GM23338 (cell line): ENCODE measurements at regions not wholly inside any gene's neighbourhood (a gene's known extent, or its start where the extent isn't known, plus 50 kb on each side); places are given as distances from the start of the nearest gene placed in this dataset.
"Not testable (repeated sequence)": the region's sequence is repeated elsewhere in the genome, so short reads cannot be mapped to it uniquely, and the experiment has no call there.

Experiments
- ATAC-seq: fragments of 200-7000 bp; cut with Tn5 transposase; 3 replicates; pipeline ENCODE4 v1.9.1; 2020
- DNase-seq: peaks from one replicate; pipeline ENCODE4 v3.0.0-alpha.2; 2015; ENCODE audit warnings: low spot score
- H2AFZ ChIP-seq: fragments of 200-600 bp; sonication (generic); 2 replicates; pipeline ENCODE4 v1.8.0; 2016; ENCODE audit warnings: antibody characterized with exemption, mild to moderate bottlenecking, moderate library complexity
- H3F3A ChIP-seq: fragments of 200-600 bp; sonication (generic); replicated peaks from 2 replicates; pipeline ENCODE4 v1.8.0; 2017; ENCODE audit warnings: antibody characterized with exemption, mixed run types, low read depth
- H3K27ac ChIP-seq: fragments of 200-600 bp; sonication (generic); 2 replicates; pipeline ENCODE4 v1.6.1; 2016; ENCODE audit warnings: low read depth
- H3K27me3 ChIP-seq: fragments of 200-600 bp; sonication (generic); 2 replicates; pipeline ENCODE4 v1.8.0; 2016; ENCODE audit warnings: mild to moderate bottlenecking, mixed run types, moderate library complexity; ENCODE audit not compliant: insufficient read depth
- H3K36me3 ChIP-seq: fragments of 200-600 bp; sonication (generic); 2 replicates; pipeline ENCODE4 v1.8.0; 2016; ENCODE audit warnings: mild to moderate bottlenecking; ENCODE audit not compliant: insufficient read depth
- H3K4me1 ChIP-seq: fragments of 200-600 bp; sonication (generic); 2 replicates; pipeline ENCODE4 v1.8.0; 2016; ENCODE audit warnings: mild to moderate bottlenecking, moderate library complexity; ENCODE audit not compliant: insufficient read depth
- H3K4me2 ChIP-seq: fragments of 200-600 bp; sonication (generic); 2 replicates; pipeline ENCODE4 v1.7.1; 2017; ENCODE audit warnings: mixed run types
- H3K4me3 ChIP-seq: fragments of 200-600 bp; sonication (generic); 2 replicates; pipeline ENCODE4 v1.6.1; 2016; ENCODE audit warnings: mixed run types
- H3K79me2 ChIP-seq: fragments of 200-600 bp; sonication (generic); replicated peaks from 2 replicates; pipeline ENCODE4 v1.8.0; 2017; ENCODE audit warnings: mild to moderate bottlenecking; ENCODE audit not compliant: insufficient read depth
- H3K9me2 ChIP-seq: fragments of 200-600 bp; sonication (generic); 2 replicates; pipeline ENCODE4 v1.8.0; 2017; ENCODE audit not compliant: insufficient read depth
- H4K20me1 ChIP-seq: fragments of 200-600 bp; sonication (generic); replicated peaks from 2 replicates; pipeline ENCODE4 v1.8.0; 2017; ENCODE audit warnings: mild to moderate bottlenecking; ENCODE audit not compliant: insufficient read depth
- H3K27ac Mint-ChIP-seq: 2 replicates; pipeline ENCODE4 v1.8.0; 2020; ENCODE audit warnings: inconsistent platforms, mild to moderate bottlenecking, moderate library complexity, mixed read lengths
- H3K27me3 Mint-ChIP-seq: 3 replicates; pipeline ENCODE4 v1.8.0; 2022; ENCODE audit warnings: low read depth, mild to moderate bottlenecking, moderate library complexity, mixed read lengths, inconsistent platforms; ENCODE audit not compliant: insufficient read depth, poor library complexity
- H3K36me3 Mint-ChIP-seq: 3 replicates; pipeline ENCODE4 v1.8.0; 2021; ENCODE audit warnings: low read depth, mild to moderate bottlenecking, inconsistent platforms, moderate library complexity, mixed read lengths
- H3K4me1 Mint-ChIP-seq: 3 replicates; pipeline ENCODE4 v1.8.0; 2020; ENCODE audit warnings: mild to moderate bottlenecking, inconsistent platforms, mixed read lengths
- H3K4me3 Mint-ChIP-seq: 3 replicates; pipeline ENCODE4 v1.8.0; 2021; ENCODE audit warnings: moderate library complexity, mild to moderate bottlenecking, inconsistent platforms, mixed read lengths
- H3K9me3 Mint-ChIP-seq: 3 replicates; pipeline ENCODE4 v1.8.0; 2020; ENCODE audit warnings: moderate library complexity, mild to moderate bottlenecking, inconsistent platforms, mixed read lengths

- H3K27me3 ChIP-seq, H3K4me1 Mint-ChIP-seq, H3K36me3 Mint-ChIP-seq, H3K36me3 ChIP-seq, H3K79me2 ChIP-seq, H3K9me3 Mint-ChIP-seq, H3K27me3 Mint-ChIP-seq, H4K20me1 ChIP-seq, H3K4me3 ChIP-seq, DNase-seq, H3K27ac Mint-ChIP-seq, H3F3A ChIP-seq, H3K4me2 ChIP-seq, ATAC-seq, H2AFZ ChIP-seq, H3K9me2 ChIP-seq, H3K4me1 ChIP-seq, H3K4me3 Mint-ChIP-seq, H3K27ac ChIP-seq: not testable (repeated sequence)
Observed at GRCh38 chr2:87314622-87315021, 293.0 kb upstream of the PLGLB1 start.

- H2AFZ ChIP-seq, H3K4me3 ChIP-seq, H3K36me3 ChIP-seq, H3F3A ChIP-seq, H3K9me3 Mint-ChIP-seq, H3K4me3 Mint-ChIP-seq, ATAC-seq, H3K9me2 ChIP-seq, H3K4me2 ChIP-seq, H3K27ac ChIP-seq, H3K4me1 Mint-ChIP-seq, H3K79me2 ChIP-seq, H3K4me1 ChIP-seq, H3K27ac Mint-ChIP-seq, DNase-seq, H3K27me3 ChIP-seq, H4K20me1 ChIP-seq, H3K36me3 Mint-ChIP-seq, H3K27me3 Mint-ChIP-seq: not testable (repeated sequence)
Observed at GRCh38 chr2:87315183-87315902, 293.7 kb upstream of the PLGLB1 start.

GRCh38 chr2:87317193-87317592, 295.5 kb upstream of the PLGLB1 start:
- not testable (repeated sequence) for H3F3A ChIP-seq

GRCh38 chr2:87318814-87319491, 297.3 kb upstream of the PLGLB1 start:
- not testable (repeated sequence) for H3K79me2 ChIP-seq, H3K27me3 Mint-ChIP-seq, H3K36me3 ChIP-seq, H3K4me3 Mint-ChIP-seq, H3K4me3 ChIP-seq, H4K20me1 ChIP-seq, H3K27ac Mint-ChIP-seq, H2AFZ ChIP-seq, H3F3A ChIP-seq, H3K36me3 Mint-ChIP-seq, H3K4me2 ChIP-seq, DNase-seq, H3K4me1 Mint-ChIP-seq, H3K9me2 ChIP-seq, H3K9me3 Mint-ChIP-seq, H3K27me3 ChIP-seq, ATAC-seq, H3K4me1 ChIP-seq, H3K27ac ChIP-seq

More at GRCh38 chr2:87317193-87317592, 295.5 kb upstream of the PLGLB1 start:
- not testable (repeated sequence) for H2AFZ ChIP-seq, H3K36me3 Mint-ChIP-seq, H4K20me1 ChIP-seq, H3K27ac ChIP-seq, H3K4me2 ChIP-seq, H3K27me3 Mint-ChIP-seq, H3K4me1 Mint-ChIP-seq, H3K4me3 Mint-ChIP-seq, H3K79me2 ChIP-seq, H3K9me2 ChIP-seq, H3K9me3 Mint-ChIP-seq, H3K4me3 ChIP-seq, H3K36me3 ChIP-seq, H3K4me1 ChIP-seq, ATAC-seq, H3K27ac Mint-ChIP-seq, DNase-seq, H3K27me3 ChIP-seq

GRCh38 chr2:87319705-87320104, 298.1 kb upstream of the PLGLB1 start:
- not testable (repeated sequence) for H3K79me2 ChIP-seq, H3F3A ChIP-seq, H3K27me3 Mint-ChIP-seq, H4K20me1 ChIP-seq, ATAC-seq, H3K4me3 Mint-ChIP-seq, H3K27ac Mint-ChIP-seq, H3K4me2 ChIP-seq, H3K9me2 ChIP-seq, H3K4me1 ChIP-seq, H3K27me3 ChIP-seq, H3K36me3 Mint-ChIP-seq, H3K4me3 ChIP-seq, H3K27ac ChIP-seq, H3K9me3 Mint-ChIP-seq, H3K4me1 Mint-ChIP-seq, H3K36me3 ChIP-seq, DNase-seq, H2AFZ ChIP-seq

- H3F3A ChIP-seq, ATAC-seq, H3K27me3 Mint-ChIP-seq, DNase-seq, H3K4me1 ChIP-seq, H3K4me1 Mint-ChIP-seq, H3K27ac Mint-ChIP-seq, H4K20me1 ChIP-seq, H3K36me3 Mint-ChIP-seq, H3K4me3 Mint-ChIP-seq, H3K9me3 Mint-ChIP-seq, H3K36me3 ChIP-seq, H2AFZ ChIP-seq, H3K79me2 ChIP-seq, H3K27me3 ChIP-seq, H3K27ac ChIP-seq, H3K4me3 ChIP-seq, H3K9me2 ChIP-seq, H3K4me2 ChIP-seq: not testable (repeated sequence)
Observed at GRCh38 chr2:87321201-87321600, 299.6 kb upstream of the PLGLB1 start.
